ENCODE measurements at regions not wholly inside any gene's neighbourhood (a gene's known extent, or its start where the extent isn't known, plus 50 kb on each side); places are given as distances from the start of the nearest gene placed in this dataset.

GRCh38 chr9:18260521-18260920, 213.4 kb upstream of the ADAMTSL1 start:
- Mint-ChIP-seq H3K4me3 (no peak overlapping the region), H3K27me3 (peaks cover 13% of the 10 kb centered on the region), H3K27ac (no peak overlapping the region), H3K4me1 (no peaks in the 10 kb centered on the region), H3K9me3 (ENCODE audit: insufficient read depth) (no peaks in the 10 kb centered on the region)
- H4K20me1 ChIP-seq (ENCODE audit: control insufficient read depth, insufficient read depth, low read length, poor library complexity, severe bottlenecking): no peaks in the 10 kb centered on the region
- TF ChIP-seq CTCF (IDR thresholded peaks at IDR 0.05): no peak
- TF ChIP-seq EZH2 (IDR thresholded peaks at IDR 0.05; ENCODE audit: borderline replicate concordance, insufficient read depth, low read depth, low read length, poor library complexity, severe bottlenecking): no peak
- no peaks in the 10 kb centered on the region for H3K79me2 ChIP-seq (ENCODE audit: control insufficient read depth, insufficient read depth, low read length)
- no peak for ATAC-seq (ENCODE audit: low read depth)
- no peak overlapping the region for H2AFZ ChIP-seq (ENCODE audit: insufficient read depth, low read depth, low read length, poor library complexity, severe bottlenecking)
- no peak overlapping the region for H3K4me3 ChIP-seq (ENCODE audit: control extremely low read depth in 1 of 5, extremely low read depth in 1 of 5, insufficient read depth in 1 of 5, low read depth in 2 of 5, low read length in 4 of 5)
- no peaks in the 10 kb centered on the region for H3K9me3 ChIP-seq (ENCODE audit: control extremely low read depth in 1 of 3, control insufficient read depth in 2 of 3, insufficient read depth in 1 of 3, low read length in 2 of 3)
- no peak overlapping the region for H3K9ac ChIP-seq (ENCODE audit: low read length)
- no peaks in the 10 kb centered on the region for H3K36me3 ChIP-seq (replicated peaks in 1 of 2; ENCODE audit: control extremely low read depth in 1 of 2, control insufficient read depth in 1 of 2, extremely low read depth in 1 of 2, insufficient read depth in 2 of 2, low read length in 1 of 2)
- no peaks in the 10 kb centered on the region for H3K4me1 ChIP-seq (ENCODE audit: control insufficient read depth in 2 of 2, insufficient read depth in 2 of 2, low read length in 2 of 2)
- H3K27me3 ChIP-seq (replicated peaks in 1 of 4; ENCODE audit: control extremely low read depth in 1 of 4, control insufficient read depth in 3 of 4, insufficient read depth in 4 of 4, low read length in 3 of 4): peaks cover 0 to 1% (median 0%) of the 10 kb centered on the region in 4 experiments
- CTCF ChIA-PET: no interaction called here
- 0% methylated on average over 3 of the region's 5 CpGs for WGBS (ENCODE audit: insufficient coverage)
- POLR2A ChIA-PET: no interaction called here
- intact Hi-C loops (cut with micrococcal nuclease): no loop called here
- H3K27ac ChIP-seq (ENCODE audit: low read length in 2 of 2): no peak overlapping the region
- DNase-seq: no peak
- no peak overlapping the region for H3K4me2 ChIP-seq (replicated peaks; ENCODE audit: low read depth, low read length, poor library complexity, severe bottlenecking)

- Mint-ChIP-seq H3K4me3 (no peak overlapping the region), H3K27ac (no peak overlapping the region), H3K9me3 (ENCODE audit: insufficient read depth) (no peaks in the 10 kb centered on the region), H3K27me3 (peaks cover 7% of the 10 kb centered on the region), H3K4me1 (no peaks in the 10 kb centered on the region)
- no peak for DNase-seq
- Histone ChIP-seq H3K36me3 (replicated peaks in 1 of 2; ENCODE audit: control extremely low read depth in 1 of 2, control insufficient read depth in 1 of 2, extremely low read depth in 1 of 2, insufficient read depth in 2 of 2, low read length in 1 of 2) (no peaks in the 10 kb centered on the region), H3K79me2 (ENCODE audit: control insufficient read depth, insufficient read depth, low read length) (no peaks in the 10 kb centered on the region), H3K4me3 (ENCODE audit: control extremely low read depth in 1 of 5, extremely low read depth in 1 of 5, insufficient read depth in 1 of 5, low read depth in 2 of 5, low read length in 4 of 5) (no peak overlapping the region), H3K27me3 (replicated peaks in 1 of 4; ENCODE audit: control extremely low read depth in 1 of 4, control insufficient read depth in 3 of 4, insufficient read depth in 4 of 4, low read length in 3 of 4) (no peaks in the 10 kb centered on the region), H3K4me1 (ENCODE audit: control insufficient read depth in 2 of 2, insufficient read depth in 2 of 2, low read length in 2 of 2) (no peaks in the 10 kb centered on the region), H4K20me1 (ENCODE audit: control insufficient read depth, insufficient read depth, low read length, poor library complexity, severe bottlenecking) (no peaks in the 10 kb centered on the region), H3K4me2 (replicated peaks; ENCODE audit: low read depth, low read length, poor library complexity, severe bottlenecking) (no peak overlapping the region), H3K27ac (ENCODE audit: low read length in 2 of 2) (no peak overlapping the region), H2AFZ (ENCODE audit: insufficient read depth, low read depth, low read length, poor library complexity, severe bottlenecking) (no peak overlapping the region), H3K9ac (ENCODE audit: low read length) (no peak overlapping the region), H3K9me3 (ENCODE audit: control extremely low read depth in 1 of 3, control insufficient read depth in 2 of 3, insufficient read depth in 1 of 3, low read length in 2 of 3) (no peaks in the 10 kb centered on the region)
- ATAC-seq (ENCODE audit: low read depth): no peak
- intact Hi-C loops (cut with micrococcal nuclease): no loop called here
- TF ChIP-seq CTCF (IDR thresholded peaks at IDR 0.05): no peak
- no peak for TF ChIP-seq EZH2 (IDR thresholded peaks at IDR 0.05; ENCODE audit: borderline replicate concordance, insufficient read depth, low read depth, low read length, poor library complexity, severe bottlenecking)
- WGBS (ENCODE audit: insufficient coverage): no CpG with 5 or more reads among the region's 2 CpGs
- POLR2A ChIA-PET: no interaction called here
- CTCF ChIA-PET: no interaction called here
These were observed 212.8 kb upstream of the ADAMTSL1 start for GRCh38 chr9:18261181-18261580.

Measured in B cell (primary cell).